NB4 (cell line): ENCODE measurements at regions not wholly inside any gene's neighbourhood (a gene's known extent, or its start where the extent isn't known, plus 50 kb on each side); places are given as distances from the start of the nearest gene placed in this dataset.

Experiments
- CTCF ChIP-seq: IDR thresholded peaks from one replicate; pipeline ENCODE4 v1.5.1; 2012; ENCODE audit warnings: low read depth, low read length
- POLR2A ChIP-seq: IDR thresholded peaks from 2 replicates; pipeline ENCODE4 v1.6.1; 2011; ENCODE audit warnings: mild to moderate bottlenecking; ENCODE audit not compliant: insufficient read length; ENCODE audit errors: extremely low read depth

- TF ChIP-seq CTCF (no peak), POLR2A (no peak)
These were observed 822.1 kb upstream of the ADGRL3 start for GRCh38 chr4:60378010-60378409.
